A172 (cell line): ENCODE measurements at regions not wholly inside any gene's neighbourhood (a gene's known extent, or its start where the extent isn't known, plus 50 kb on each side); places are given as distances from the start of the nearest gene placed in this dataset.

Experiments used
- DNase-seq: peaks from one replicate; pipeline ENCODE4 v3.0.0-alpha.2; 2015; ENCODE audit warnings: low spot score

DNA sequence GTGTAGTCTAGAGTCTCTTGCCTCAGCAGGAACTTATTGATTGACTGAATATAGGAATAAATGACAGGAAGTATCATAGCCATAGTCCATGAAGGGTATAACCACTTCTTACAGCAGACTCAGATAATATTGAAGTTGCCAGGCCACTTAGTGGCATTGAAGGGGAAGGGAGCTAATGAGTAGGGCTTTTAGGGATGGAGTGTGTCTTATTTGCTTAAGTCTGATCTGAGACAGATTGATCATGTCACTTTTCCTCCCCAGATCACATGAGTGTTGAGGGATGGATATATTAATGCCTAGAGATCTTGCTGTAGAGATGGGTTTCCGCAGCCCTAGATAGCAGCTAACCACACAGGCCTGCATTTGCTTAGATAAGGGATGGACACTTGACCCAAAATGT, 62.2 kb upstream of the NBEA start:
- DNase-seq: no peak

DNA sequence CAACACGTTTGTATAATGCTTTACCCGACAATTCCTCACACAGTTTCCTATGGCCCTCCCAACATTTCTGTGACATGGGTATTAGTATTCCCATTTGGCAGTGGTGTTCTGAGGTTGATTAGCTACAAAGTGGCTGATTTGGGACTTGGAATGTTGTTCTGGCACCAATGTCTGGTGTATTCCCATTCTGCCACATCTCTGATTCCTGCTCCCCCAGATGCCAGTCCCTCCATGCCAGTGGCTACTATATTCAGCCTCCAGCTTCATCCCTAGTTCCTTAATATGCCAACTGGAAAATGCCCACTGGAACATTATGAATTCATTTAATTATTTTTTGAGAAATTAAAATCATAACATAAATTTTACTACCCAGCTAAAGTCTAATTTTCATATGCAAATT, 60.6 kb upstream of the NBEA start:
- DNase-seq: no peak

DNA sequence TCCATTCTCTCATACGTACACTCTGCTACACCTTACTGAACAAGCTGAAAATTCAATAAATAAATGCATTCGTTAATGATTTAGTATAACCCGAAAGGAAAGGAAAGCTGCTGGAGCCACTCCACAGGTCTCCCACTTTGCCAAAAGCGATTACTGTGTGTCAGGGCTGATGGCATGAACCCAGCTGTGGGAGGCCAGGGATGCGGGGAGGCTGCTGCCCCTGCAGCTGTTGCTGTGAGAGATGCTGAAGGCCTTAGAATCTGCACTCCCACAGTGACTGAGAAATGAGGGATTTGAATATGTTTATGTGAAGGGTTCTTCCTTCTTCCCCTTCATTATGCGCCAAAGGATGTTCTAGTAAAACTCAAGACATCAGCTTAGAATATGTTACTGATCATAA, 58.7 kb upstream of the NBEA start:
- no peak for DNase-seq

DNA sequence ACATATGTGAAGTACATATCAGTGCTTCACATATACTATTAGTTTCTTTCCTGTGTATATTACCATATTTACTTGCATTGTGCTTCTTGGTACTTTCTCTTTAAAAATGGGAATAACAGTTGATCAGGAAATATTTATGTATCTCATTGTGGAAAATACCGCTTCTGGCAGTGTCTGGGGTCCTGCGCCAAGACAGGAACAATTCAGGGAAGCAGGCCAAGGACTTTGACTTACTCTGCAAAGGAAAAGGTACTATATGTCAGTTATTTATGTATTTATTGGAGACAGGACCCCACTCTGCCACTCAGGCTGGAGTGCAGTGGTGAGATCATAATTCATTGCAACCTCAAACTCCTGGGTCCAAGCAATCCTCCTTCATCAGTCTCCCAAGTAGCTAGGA, 57.7 kb upstream of the NBEA start:
- DNase-seq: no peak

- no peak for DNase-seq
These were observed 55.8 kb upstream of the NBEA start for GRCh38 chr13:34886121-34886875.

- no peak for DNase-seq
These were observed 55.1 kb upstream of the NBEA start for GRCh38 chr13:34886987-34887386.
